Smooth muscle cell (in vitro differentiated cells): ENCODE measurements at regions not wholly inside any gene's neighbourhood (a gene's known extent, or its start where the extent isn't known, plus 50 kb on each side); places are given as distances from the start of the nearest gene placed in this dataset.

ENCODE experiments used
- DNase-seq: peaks from one replicate; lab custom pipeline; 2025; ENCODE audit not compliant: unreplicated experiment; lab: John Stamatoyannopoulos, UW
- H2AFZ ChIP-seq: fragments of 200-600 bp; sonication (generic); 2 replicates; pipeline ENCODE4 v1.6.0; 2016; ENCODE audit warnings: antibody characterized with exemption, low read depth, mild to moderate bottlenecking
- H3F3A ChIP-seq: fragments of 200-600 bp; sonication (generic); 2 replicates; pipeline ENCODE4 v1.6.0; 2017; ENCODE audit warnings: antibody characterized with exemption, low read depth
- H3K27ac ChIP-seq: fragments of 200-600 bp; sonication (generic); 2 replicates; pipeline ENCODE4 v1.5.1; 2016; ENCODE audit warnings: low read depth, mild to moderate bottlenecking
- H3K27me3 ChIP-seq: fragments of 200-600 bp; sonication (generic); 2 replicates; pipeline ENCODE4 v1.6.1; 2016; ENCODE audit warnings: low read depth, mild to moderate bottlenecking
- H3K36me3 ChIP-seq: fragments of 200-600 bp; sonication (generic); 2 replicates; pipeline ENCODE4 v1.5.1; 2016; ENCODE audit warnings: low read depth
- H3K4me1 ChIP-seq: fragments of 200-600 bp; sonication (generic); 2 replicates; pipeline ENCODE4 v1.5.1; 2016; ENCODE audit warnings: low read depth
- H3K4me2 ChIP-seq: fragments of 200-600 bp; sonication (generic); 2 replicates; pipeline ENCODE4 v1.6.0; 2016; ENCODE audit warnings: mild to moderate bottlenecking
- H3K4me3 ChIP-seq: fragments of 200-600 bp; sonication (generic); 2 replicates; pipeline ENCODE4 v1.5.1; 2016; ENCODE audit warnings: mild to moderate bottlenecking
- H3K79me2 ChIP-seq: fragments of 200-600 bp; sonication (generic); 2 replicates; pipeline ENCODE4 v1.6.0; 2016; ENCODE audit warnings: low read depth, mild to moderate bottlenecking
- H3K9ac ChIP-seq: fragments of 200-600 bp; sonication (generic); 2 replicates; pipeline ENCODE4 v1.6.0; 2016; ENCODE audit warnings: low read depth
- H3K9me3 ChIP-seq: fragments of 200-600 bp; sonication (generic); replicated peaks from 2 replicates; pipeline ENCODE4 v1.5.1; 2016; ENCODE audit warnings: low read depth
- H4K20me1 ChIP-seq: fragments of 200-600 bp; sonication (generic); 2 replicates; pipeline ENCODE4 v1.6.0; 2016; ENCODE audit warnings: low read depth
- CTCF ChIP-seq: fragments of 200-600 bp; sonication (generic); IDR thresholded peaks from 2 replicates; pipeline ENCODE4 v1.5.1; 2017; ENCODE audit warnings: borderline replicate concordance, mild to moderate bottlenecking, antibody characterized with exemption; ENCODE audit not compliant: insufficient read depth, poor library complexity, severe bottlenecking
- WGBS: methylation state at CpG from one replicate; pipeline ENCODE4 v1.1.7; 2016; ENCODE audit warnings: low lambda C conversion rate; 5-methylcytosine and 5-hydroxymethylcytosine counted together

- WGBS = 89% methylated on average over 2 of the region's 2 CpGs
These were observed 75.6 kb upstream of the ARHGAP28 start for GRCh38 chr18:6653880-6654279.

GRCh38 chr18:6659963-6660725 lies 69.4 kb upstream of the ARHGAP28 start:
- no peaks in the 10 kb centered on the region for H3K27me3 ChIP-seq
- no peak overlapping the region for H3K4me3 ChIP-seq
- no peak overlapping the region for H2AFZ ChIP-seq
- no peaks in the 10 kb centered on the region for H3K79me2 ChIP-seq
- WGBS = 82% methylated on average over 7 of the region's 7 CpGs
- DNase-seq = no peak
- no peaks in the 10 kb centered on the region for H3K36me3 ChIP-seq
- H3K9me3 ChIP-seq = no peaks in the 10 kb centered on the region
- no peak for TF ChIP-seq CTCF
- H3K4me1 ChIP-seq = peaks cover 7% of the 10 kb centered on the region
- H3K9ac ChIP-seq = no peak overlapping the region
- H3F3A ChIP-seq = no peaks in the 10 kb centered on the region
- no peak overlapping the region for H3K27ac ChIP-seq
- H3K4me2 ChIP-seq = no peak overlapping the region
- H4K20me1 ChIP-seq = no peaks in the 10 kb centered on the region

More at GRCh38 chr18:6653880-6654279, 75.6 kb upstream of the ARHGAP28 start:
- no peak overlapping the region for H3K27ac ChIP-seq
- no peaks in the 10 kb centered on the region for H4K20me1 ChIP-seq
- H2AFZ ChIP-seq = no peak overlapping the region
- H3K9me3 ChIP-seq = no peaks in the 10 kb centered on the region
- H3K27me3 ChIP-seq = no peaks in the 10 kb centered on the region
- H3K9ac ChIP-seq = no peak overlapping the region
- no peak for DNase-seq
- no peaks in the 10 kb centered on the region for H3K4me1 ChIP-seq
- no peak for TF ChIP-seq CTCF
- no peaks in the 10 kb centered on the region for H3F3A ChIP-seq
- no peak overlapping the region for H3K4me3 ChIP-seq
- H3K4me2 ChIP-seq = no peak overlapping the region
- H3K79me2 ChIP-seq = no peaks in the 10 kb centered on the region
- H3K36me3 ChIP-seq = no peaks in the 10 kb centered on the region

- Histone ChIP-seq H3K4me2 (no peak overlapping the region), H3K9ac (no peak overlapping the region), H3K27me3 (no peaks in the 10 kb centered on the region), H2AFZ (peak overlapping the region; percentile 53), H3K36me3 (no peaks in the 10 kb centered on the region), H4K20me1 (no peaks in the 10 kb centered on the region), H3K79me2 (no peaks in the 10 kb centered on the region), H3K9me3 (no peaks in the 10 kb centered on the region), H3K4me3 (no peak overlapping the region), H3K27ac (no peak overlapping the region), H3K4me1 (peaks cover 7% of the 10 kb centered on the region), H3F3A (no peaks in the 10 kb centered on the region)
- no peak for TF ChIP-seq CTCF
- DNase-seq = no peak
- 43% methylated on average over 4 of the region's 4 CpGs for WGBS
These were observed 67.7 kb upstream of the ARHGAP28 start for GRCh38 chr18:6661692-6662415.
